ENCODE measurements at regions not wholly inside any gene's neighbourhood (a gene's known extent, or its start where the extent isn't known, plus 50 kb on each side); places are given as distances from the start of the nearest gene placed in this dataset.

GRCh38 chr2:196587056-196587455 lies 52.5 kb upstream of the CCDC150 start:
- peak; percentile 70 for DNase-seq (ENCODE audit: low spot score)

GRCh38 chr2:196587739-196588138 lies 51.8 kb upstream of the CCDC150 start:
- DNase-seq (ENCODE audit: low spot score) = no peak

- DNase-seq (ENCODE audit: low spot score) = no peak
These were observed 50.1 kb upstream of the CCDC150 start for GRCh38 chr2:196589419-196589818.
